Lower leg skin (tissue), 3 donors: ENCODE measurements at regions not wholly inside any gene's neighbourhood (a gene's known extent, or its start where the extent isn't known, plus 50 kb on each side); places are given as distances from the start of the nearest gene placed in this dataset.

Experiments used
- CTCF ChIP-seq, 3 donors: fragments of 450-650 bp; IDR thresholded peaks; one replicate each; pipeline ENCODE4 v1.5.1; 2016; ENCODE audit warnings: antibody characterized with exemption in 3 of 3, mild to moderate bottlenecking in 3 of 3, moderate library complexity in 2 of 3
- POLR2A ChIP-seq, 2 donors: fragments of 450-650 bp; IDR thresholded peaks; one replicate each; pipeline ENCODE4 v1.6.1; 2016 to 2017; ENCODE audit warnings: antibody characterized with exemption in 2 of 2, mild to moderate bottlenecking in 1 of 2, moderate library complexity in 1 of 2

- TF ChIP-seq POLR2A (IDR thresholded peaks at IDR 0.05), result no peak
- TF ChIP-seq CTCF (IDR thresholded peaks at IDR 0.05), result no peak
Observed at GRCh38 chr7:142542105-142542504, 207.2 kb upstream of the PRSS1 start.
